Stomach smooth muscle (tissue), 2 donors: ENCODE measurements at regions not wholly inside any gene's neighbourhood (a gene's known extent, or its start where the extent isn't known, plus 50 kb on each side); places are given as distances from the start of the nearest gene placed in this dataset.

Experiments used
- H3K27ac ChIP-seq: one replicate; pipeline ENCODE4 v1.7.0; 2013; ENCODE audit warnings: mild to moderate bottlenecking, low read length, inconsistent platforms
- H3K27me3 ChIP-seq, 2 donors: one replicate each; pipeline ENCODE4 v1.7.0; 2013; ENCODE audit warnings: low read length in 2 of 2; ENCODE audit not compliant: insufficient read depth in 2 of 2, control insufficient read depth in 1 of 2
- H3K36me3 ChIP-seq, 2 donors: one replicate each; pipeline ENCODE4 v1.7.0; 2013; ENCODE audit warnings: low read length in 2 of 2; ENCODE audit not compliant: control insufficient read depth in 2 of 2, insufficient read depth in 2 of 2
- H3K4me1 ChIP-seq: one replicate; pipeline ENCODE4 v1.7.0; 2013; ENCODE audit warnings: low read length; ENCODE audit not compliant: control insufficient read depth, insufficient read depth
- H3K4me3 ChIP-seq, 2 donors: one replicate each; pipeline ENCODE4 v1.7.0; 2013; ENCODE audit warnings: low read length in 2 of 2
- H3K9ac ChIP-seq, 2 donors: one replicate each; pipeline ENCODE4 v1.7.0; 2013; ENCODE audit warnings: low read length in 2 of 2, mild to moderate bottlenecking in 1 of 2
- H3K9me3 ChIP-seq, 2 donors: one replicate each; pipeline ENCODE4 v1.7.0; 2013; ENCODE audit warnings: low read length in 2 of 2; ENCODE audit not compliant: control insufficient read depth in 2 of 2
- donor health status: healthy.
- donor health status: Pancreatic carcinoma.

- H3K27me3 ChIP-seq: no peaks in the 10 kb centered on the region
- no peak overlapping the region for H3K27ac ChIP-seq
- no peak overlapping the region for H3K4me3 ChIP-seq
- no peaks in the 10 kb centered on the region for H3K4me1 ChIP-seq
- no peak overlapping the region for H3K9ac ChIP-seq
- no peaks in the 10 kb centered on the region for H3K9me3 ChIP-seq
- no peaks in the 10 kb centered on the region for H3K36me3 ChIP-seq
Observed at GRCh38 chr6:126235363-126235762, 104.6 kb upstream of the CENPW start.

- H3K36me3 ChIP-seq: no peaks in the 10 kb centered on the region
- H3K9me3 ChIP-seq: peaks cover 0 to 3% of the 10 kb centered on the region in 2 donors
- no peak overlapping the region for H3K9ac ChIP-seq
- no peak overlapping the region for H3K4me3 ChIP-seq
- no peak overlapping the region for H3K27ac ChIP-seq
- H3K4me1 ChIP-seq: no peaks in the 10 kb centered on the region
- no peaks in the 10 kb centered on the region for H3K27me3 ChIP-seq
Observed at GRCh38 chr6:126245077-126245476, 94.8 kb upstream of the CENPW start.

- H3K9ac ChIP-seq: no peak overlapping the region
- no peaks in the 10 kb centered on the region for H3K9me3 ChIP-seq
- H3K27me3 ChIP-seq: no peaks in the 10 kb centered on the region
- no peaks in the 10 kb centered on the region for H3K36me3 ChIP-seq
- H3K4me1 ChIP-seq: no peaks in the 10 kb centered on the region
- no peak overlapping the region for H3K4me3 ChIP-seq
- H3K27ac ChIP-seq: no peak overlapping the region
Observed at GRCh38 chr6:126252154-126252553, 87.8 kb upstream of the CENPW start.

- H3K9ac ChIP-seq: no peak overlapping the region
- no peak overlapping the region for H3K27ac ChIP-seq
- no peak overlapping the region for H3K4me3 ChIP-seq
- no peaks in the 10 kb centered on the region for H3K27me3 ChIP-seq
- H3K36me3 ChIP-seq: no peaks in the 10 kb centered on the region
- H3K9me3 ChIP-seq: peaks cover 0 to 2% of the 10 kb centered on the region in 2 donors
- H3K4me1 ChIP-seq: no peaks in the 10 kb centered on the region
Observed at GRCh38 chr6:126253431-126253830, 86.5 kb upstream of the CENPW start.

GRCh38 chr6:126258150-126258549 is 81.8 kb upstream of the CENPW start:
- Histone ChIP-seq H3K36me3 (no peaks in the 10 kb centered on the region), H3K9me3 (peaks cover 0 to 2% of the 10 kb centered on the region in 2 donors), H3K4me1 (no peaks in the 10 kb centered on the region), H3K9ac (no peak overlapping the region), H3K27ac (no peak overlapping the region), H3K4me3 (no peak overlapping the region), H3K27me3 (no peaks in the 10 kb centered on the region)

- Histone ChIP-seq H3K27ac (no peak overlapping the region), H3K9ac (no peak overlapping the region), H3K27me3 (no peaks in the 10 kb centered on the region), H3K4me3 (no peak overlapping the region), H3K36me3 (no peaks in the 10 kb centered on the region), H3K9me3 (peaks cover 0 to 2% of the 10 kb centered on the region in 2 donors), H3K4me1 (no peaks in the 10 kb centered on the region)
Observed at GRCh38 chr6:126261792-126262421, 78.0 kb upstream of the CENPW start.

- Histone ChIP-seq H3K9me3 (no peaks in the 10 kb centered on the region), H3K36me3 (no peaks in the 10 kb centered on the region), H3K9ac (no peak overlapping the region), H3K27ac (no peak overlapping the region), H3K27me3 (no peaks in the 10 kb centered on the region), H3K4me1 (no peaks in the 10 kb centered on the region), H3K4me3 (no peak overlapping the region)
Observed at GRCh38 chr6:126264265-126264664, 75.7 kb upstream of the CENPW start.

GRCh38 chr6:126266664-126267063 is 73.3 kb upstream of the CENPW start:
- Histone ChIP-seq H3K27me3 (no peaks in the 10 kb centered on the region), H3K27ac (no peak overlapping the region), H3K9me3 (no peaks in the 10 kb centered on the region), H3K9ac (no peak overlapping the region), H3K4me1 (no peaks in the 10 kb centered on the region), H3K36me3 (no peaks in the 10 kb centered on the region), H3K4me3 (no peak overlapping the region)

- Histone ChIP-seq H3K27ac (no peak overlapping the region), H3K4me3 (no peak overlapping the region), H3K9me3 (no peaks in the 10 kb centered on the region), H3K36me3 (no peaks in the 10 kb centered on the region), H3K9ac (no peak overlapping the region), H3K4me1 (no peaks in the 10 kb centered on the region), H3K27me3 (no peaks in the 10 kb centered on the region)
Observed at GRCh38 chr6:126267626-126268025, 72.3 kb upstream of the CENPW start.

GRCh38 chr6:126268092-126268491 is 71.8 kb upstream of the CENPW start:
- Histone ChIP-seq H3K4me1 (no peaks in the 10 kb centered on the region), H3K4me3 (no peak overlapping the region), H3K9me3 (no peaks in the 10 kb centered on the region), H3K27ac (no peak overlapping the region), H3K36me3 (no peaks in the 10 kb centered on the region), H3K27me3 (no peaks in the 10 kb centered on the region), H3K9ac (no peak overlapping the region)

- no peaks in the 10 kb centered on the region for H3K36me3 ChIP-seq
- no peaks in the 10 kb centered on the region for H3K4me1 ChIP-seq
- no peak overlapping the region for H3K4me3 ChIP-seq
- H3K27me3 ChIP-seq: no peaks in the 10 kb centered on the region
- no peak overlapping the region for H3K27ac ChIP-seq
- H3K9me3 ChIP-seq: no peaks in the 10 kb centered on the region
- H3K9ac ChIP-seq: no peak overlapping the region
Observed at GRCh38 chr6:126280287-126280686, 59.6 kb upstream of the CENPW start.
